Tibial nerve (tissue), 4 donors: ENCODE measurements at regions not wholly inside any gene's neighbourhood (a gene's known extent, or its start where the extent isn't known, plus 50 kb on each side); places are given as distances from the start of the nearest gene placed in this dataset.

Experiments used
- DNase-seq, 2 donors: peaks; one replicate each; pipeline ENCODE4 v3.0.0-alpha.2; 2019; ENCODE audit warnings: low spot score in 2 of 2
- H3K27ac ChIP-seq, 4 donors: fragments of 200-600 bp; sonication (generic) in 3 of 4; one replicate each; pipeline ENCODE4 v1.5.1; 2017 to 2019; ENCODE audit warnings: mild to moderate bottlenecking in 1 of 4
- H3K27me3 ChIP-seq, 2 donors: fragments of 200-600 bp; sonication (generic) in 1 of 2; one replicate each; pipeline versions ENCODE4 v1.5.1 to v1.6.0; 2017 to 2019
- H3K36me3 ChIP-seq, 3 donors: fragments of 200-600 bp; sonication (generic); one replicate each; pipeline ENCODE4 v1.5.1; 2018 to 2019
- H3K4me1 ChIP-seq, 4 donors: fragments of 200-600 bp; sonication (generic) in 3 of 4; one replicate each; pipeline ENCODE4 v1.5.1; 2017 to 2019
- H3K4me3 ChIP-seq, 4 donors: fragments of 200-600 bp; sonication (generic) in 3 of 4; one replicate each; pipeline ENCODE4 v1.5.1; 2017 to 2019; ENCODE audit warnings: mild to moderate bottlenecking in 1 of 4, moderate library complexity in 1 of 4
- H3K9me3 ChIP-seq, 4 donors: fragments of 200-600 bp; sonication (generic) in 3 of 4; one replicate each; pipeline ENCODE4 v1.5.1; 2017 to 2019
- EP300 ChIP-seq, 2 donors: sonication (generic); formaldehyde crosslinking; IDR thresholded peaks; one replicate each; pipeline ENCODE4 v1.6.1; 2017; ENCODE audit warnings: antibody characterized with exemption in 2 of 2, mild to moderate bottlenecking in 1 of 2
- POLR2A ChIP-seq, 2 donors: fragments of 450-650 bp; IDR thresholded peaks; one replicate each; pipeline ENCODE4 v1.6.1; 2017; ENCODE audit warnings: antibody characterized with exemption in 2 of 2, mild to moderate bottlenecking in 2 of 2, moderate library complexity in 2 of 2
- WGBS, 2 donors: methylation state at CpG; one replicate each; pipeline ENCODE4 v1.1.5; 2018; 5-methylcytosine and 5-hydroxymethylcytosine counted together
- TF ChIP-seq, protein P1 (sequence below), 5 experiments: fragments of 200-600 bp in 3 of 5; fragments of 450-650 bp in 2 of 5; sonication (generic) in 3 of 5; IDR thresholded peaks; one replicate each; pipeline ENCODE4 v1.5.1; 2016 to 2019; ENCODE audit warnings: antibody characterized with exemption in 5 of 5, mild to moderate bottlenecking in 3 of 5, moderate library complexity in 2 of 5

DNA sequence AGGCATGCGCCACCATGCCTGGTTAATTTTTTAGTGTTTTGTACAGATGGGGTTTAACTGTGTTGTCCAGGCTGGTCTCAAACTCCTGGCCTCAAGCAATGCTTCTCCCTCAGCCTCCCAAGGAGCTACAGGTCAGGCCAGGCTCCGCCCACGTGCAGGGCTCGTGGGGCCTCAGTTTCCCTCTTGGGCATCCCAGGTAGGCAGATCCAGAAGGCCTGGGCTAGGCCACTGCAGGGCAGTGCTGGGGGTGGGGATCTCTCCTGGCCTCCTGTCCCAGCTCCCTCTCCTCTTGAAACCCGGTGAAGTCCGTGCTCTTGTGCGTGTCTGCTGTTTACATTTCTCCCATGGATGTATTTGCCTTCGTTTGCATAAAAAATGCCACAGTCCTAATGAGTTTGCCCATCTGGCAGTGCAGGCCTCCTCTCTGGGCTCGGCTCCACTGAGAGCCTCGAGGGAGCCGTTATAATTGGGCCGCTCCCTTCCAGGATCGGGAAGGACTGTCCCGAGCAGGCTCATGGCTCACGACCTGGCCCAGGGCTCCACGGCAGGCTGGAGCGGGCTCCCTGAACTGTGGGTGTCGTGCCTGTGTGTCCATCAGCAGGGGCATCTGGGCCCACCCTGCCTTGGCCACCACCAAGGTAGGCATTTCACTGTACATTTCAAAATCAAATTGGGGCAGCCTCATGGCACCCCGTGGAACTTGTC lies 52.6 kb upstream of the RUFY1 start:
- no peaks in the 10 kb centered on the region for H3K27me3 ChIP-seq
- no peak overlapping the region for H3K27ac ChIP-seq
- DNase-seq, result no peak
- H3K4me1 ChIP-seq, result no peaks in the 10 kb centered on the region
- H3K9me3 ChIP-seq, result no peaks in the 10 kb centered on the region
- no peak overlapping the region for H3K4me3 ChIP-seq
- TF ChIP-seq EP300 (IDR thresholded peaks at IDR 0.05) (no peak), POLR2A (IDR thresholded peaks at IDR 0.05) (no peak)
- TF ChIP-seq, protein P1, sequence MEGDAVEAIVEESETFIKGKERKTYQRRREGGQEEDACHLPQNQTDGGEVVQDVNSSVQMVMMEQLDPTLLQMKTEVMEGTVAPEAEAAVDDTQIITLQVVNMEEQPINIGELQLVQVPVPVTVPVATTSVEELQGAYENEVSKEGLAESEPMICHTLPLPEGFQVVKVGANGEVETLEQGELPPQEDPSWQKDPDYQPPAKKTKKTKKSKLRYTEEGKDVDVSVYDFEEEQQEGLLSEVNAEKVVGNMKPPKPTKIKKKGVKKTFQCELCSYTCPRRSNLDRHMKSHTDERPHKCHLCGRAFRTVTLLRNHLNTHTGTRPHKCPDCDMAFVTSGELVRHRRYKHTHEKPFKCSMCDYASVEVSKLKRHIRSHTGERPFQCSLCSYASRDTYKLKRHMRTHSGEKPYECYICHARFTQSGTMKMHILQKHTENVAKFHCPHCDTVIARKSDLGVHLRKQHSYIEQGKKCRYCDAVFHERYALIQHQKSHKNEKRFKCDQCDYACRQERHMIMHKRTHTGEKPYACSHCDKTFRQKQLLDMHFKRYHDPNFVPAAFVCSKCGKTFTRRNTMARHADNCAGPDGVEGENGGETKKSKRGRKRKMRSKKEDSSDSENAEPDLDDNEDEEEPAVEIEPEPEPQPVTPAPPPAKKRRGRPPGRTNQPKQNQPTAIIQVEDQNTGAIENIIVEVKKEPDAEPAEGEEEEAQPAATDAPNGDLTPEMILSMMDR (IDR thresholded peaks at IDR 0.05), result no peak
- 54 to 60% methylated on average over 18 to 19 of the region's 19 CpGs for whole genome bisulfite sequencing, 2 donors
- no peaks in the 10 kb centered on the region for H3K36me3 ChIP-seq

DNA sequence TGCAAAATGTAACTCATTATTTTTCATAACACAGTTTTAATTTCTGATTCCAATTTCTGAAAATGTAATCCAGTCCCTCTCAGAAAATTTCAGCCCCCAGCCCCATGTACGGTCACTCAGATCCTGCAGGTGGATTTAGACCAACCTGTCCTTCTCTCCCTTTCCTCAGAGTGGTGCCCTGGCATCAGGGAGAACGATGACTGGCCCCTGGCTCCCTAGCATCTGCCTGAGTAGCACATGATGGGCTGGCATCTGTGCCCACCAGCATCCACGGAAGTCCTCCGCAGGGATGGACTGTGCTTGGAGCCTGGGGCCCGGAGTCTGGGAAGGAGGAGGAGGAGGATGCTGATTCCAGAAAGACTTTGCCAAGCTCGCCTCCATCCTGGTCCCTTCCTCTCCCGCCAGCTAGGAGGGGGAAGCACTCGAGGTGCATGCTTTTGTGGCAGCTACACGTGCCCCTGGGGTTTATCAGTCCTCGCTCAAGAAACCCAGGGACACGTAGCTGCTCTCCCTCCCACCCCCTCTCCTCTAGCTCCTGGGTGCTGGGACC lies 54.4 kb upstream of the RUFY1 start:
- TF ChIP-seq, protein P1 (IDR thresholded peaks at IDR 0.05), result no peak
- TF ChIP-seq POLR2A (IDR thresholded peaks at IDR 0.05), result no peak
- TF ChIP-seq EP300 (IDR thresholded peaks at IDR 0.05), result no peak

DNA sequence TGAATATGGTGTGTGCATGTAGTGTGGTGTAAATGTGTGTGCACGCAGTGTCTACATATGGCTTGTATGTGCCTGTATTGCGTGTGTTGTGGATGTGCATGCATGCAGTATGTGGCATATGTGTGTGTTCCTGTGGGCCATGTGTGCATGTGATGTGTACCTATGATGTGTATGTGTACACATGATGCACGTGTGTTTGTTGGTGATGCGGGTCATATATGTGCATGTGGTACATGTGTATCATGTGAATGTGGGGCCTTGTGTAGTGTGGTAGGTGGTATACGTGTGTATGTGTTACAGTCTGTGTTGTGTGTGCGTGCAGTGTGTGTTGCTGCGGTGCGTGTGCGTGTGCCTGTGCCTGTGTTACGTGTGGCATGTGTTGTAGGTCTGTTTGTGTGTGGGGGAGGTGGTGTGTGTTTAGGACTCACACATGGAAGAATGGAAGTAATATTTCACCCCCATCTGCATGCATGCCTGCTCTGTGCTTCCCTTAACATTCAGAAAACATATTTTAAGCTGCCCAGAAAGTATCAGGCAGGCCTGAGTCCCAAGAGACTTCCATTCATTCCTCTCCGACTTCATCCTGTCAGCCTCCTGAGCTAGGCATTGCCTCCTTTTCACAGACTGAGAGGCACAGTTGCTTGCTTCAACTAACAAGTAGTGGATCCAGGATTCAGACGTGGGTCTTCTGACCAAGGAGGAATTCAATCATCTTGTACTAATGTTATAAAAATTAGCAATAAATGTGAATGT lies 55.4 kb upstream of the RUFY1 start:
- TF ChIP-seq EP300 (IDR thresholded peaks at IDR 0.05) (no peak), POLR2A (IDR thresholded peaks at IDR 0.05) (no peak)
- TF ChIP-seq, protein P1 (IDR thresholded peaks at IDR 0.05), result no peak
- Histone ChIP-seq H3K36me3 (no peaks in the 10 kb centered on the region), H3K4me3 (no peak overlapping the region), H3K9me3 (no peaks in the 10 kb centered on the region), H3K27ac (no peak overlapping the region), H3K4me1 (no peaks in the 10 kb centered on the region), H3K27me3 (no peaks in the 10 kb centered on the region)
- WGBS, 2 donors, result 56 to 84% methylated on average over 12 of the region's 12 CpGs
- no peak for DNase-seq

More for the DNA sequence above, 54.4 kb upstream of the RUFY1 start:
- Histone ChIP-seq H3K27ac (no peak overlapping the region), H3K36me3 (no peaks in the 10 kb centered on the region), H3K9me3 (no peaks in the 10 kb centered on the region), H3K4me1 (no peaks in the 10 kb centered on the region), H3K27me3 (no peaks in the 10 kb centered on the region), H3K4me3 (no peak overlapping the region)
- 63 to 65% methylated on average over 11 of the region's 11 CpGs for WGBS, 2 donors
- no peak for DNase-seq

DNA sequence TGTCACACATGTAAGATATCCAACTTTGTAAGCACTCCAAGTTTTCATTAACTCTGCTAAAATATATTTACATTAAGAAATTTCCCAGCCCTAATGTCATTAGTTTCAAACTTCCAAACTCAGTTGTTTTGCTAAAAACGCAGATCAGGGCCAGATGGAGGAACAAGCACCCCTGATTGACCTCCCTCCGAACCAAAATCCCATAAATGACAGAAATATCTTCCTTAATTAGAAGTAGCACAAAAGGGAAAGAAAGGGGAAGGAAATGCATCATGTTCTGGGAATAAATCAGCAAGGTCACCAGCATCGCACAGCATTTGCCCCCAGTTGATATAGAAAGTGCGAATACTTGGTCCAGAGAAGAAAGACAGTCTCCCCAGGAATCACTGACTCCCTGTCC lies 61.4 kb upstream of the RUFY1 start:
- no peak for TF ChIP-seq POLR2A (IDR thresholded peaks at IDR 0.05)
- peak in 1 of 2 donors; percentile 23 for TF ChIP-seq EP300 (IDR thresholded peaks at IDR 0.05)

DNA sequence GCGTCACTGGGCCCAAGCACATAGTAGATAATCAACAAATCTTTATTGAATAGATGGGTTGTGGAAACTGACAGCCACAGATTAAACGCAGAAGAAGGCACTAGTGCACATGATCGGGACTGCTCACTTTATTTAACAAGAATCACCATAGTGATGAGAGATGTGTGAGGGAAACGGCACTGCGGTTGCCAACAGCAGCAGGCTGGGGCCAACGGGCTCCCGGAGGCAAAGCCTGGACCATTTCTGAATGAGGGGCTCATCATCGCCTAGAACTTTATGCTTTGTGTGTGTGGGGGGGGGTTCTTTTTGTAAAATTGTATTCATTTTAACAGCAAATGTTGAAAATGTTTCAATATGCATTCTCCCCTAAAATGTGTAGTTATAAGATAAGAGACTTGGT lies 61.9 kb upstream of the RUFY1 start:
- no peaks in the 10 kb centered on the region for H3K36me3 ChIP-seq
- WGBS, 2 donors, result 61 to 66% methylated on average over 8 of the region's 8 CpGs
- no peaks in the 10 kb centered on the region for H3K9me3 ChIP-seq
- H3K4me3 ChIP-seq, result no peak overlapping the region
- H3K27ac ChIP-seq, result no peak overlapping the region
- TF ChIP-seq EP300 (IDR thresholded peaks at IDR 0.05) (no peak), POLR2A (IDR thresholded peaks at IDR 0.05) (no peak)
- TF ChIP-seq, protein P1 (IDR thresholded peaks at IDR 0.05), result no peak
- H3K4me1 ChIP-seq, result no peaks in the 10 kb centered on the region
- no peaks in the 10 kb centered on the region for H3K27me3 ChIP-seq
- DNase-seq, result no peak

More for the DNA sequence above, 61.4 kb upstream of the RUFY1 start:
- Histone ChIP-seq H3K36me3 (no peaks in the 10 kb centered on the region), H3K4me3 (no peak overlapping the region), H3K27me3 (no peaks in the 10 kb centered on the region), H3K9me3 (no peaks in the 10 kb centered on the region), H3K27ac (no peak overlapping the region), H3K4me1 (no peaks in the 10 kb centered on the region)
- DNase-seq, result no peak
- 36 to 48% methylated on average over 4 of the region's 4 CpGs for WGBS, 2 donors
